SU-DHL-6 (cell line): ENCODE measurements at regions not wholly inside any gene's neighbourhood (a gene's known extent, or its start where the extent isn't known, plus 50 kb on each side); places are given as distances from the start of the nearest gene placed in this dataset.
"Not testable (repeated sequence)": the region's sequence is repeated elsewhere in the genome, so short reads cannot be mapped to it uniquely, and the experiment has no call there.

Experiments used
- H2AFZ ChIP-seq: fragments of 200-600 bp; sonication (generic); 2 replicates; pipeline ENCODE4 v1.6.1; 2014; ENCODE audit warnings: low read depth, mild to moderate bottlenecking, moderate library complexity, mixed read lengths, antibody characterized with exemption, low read length; ENCODE audit not compliant: severe bottlenecking
- H3F3A ChIP-seq: fragments of 200-600 bp; shearing (Covaris generic); 2 replicates; pipeline ENCODE4 v1.6.0; 2016; ENCODE audit warnings: antibody characterized with exemption, mild to moderate bottlenecking; ENCODE audit not compliant: insufficient read depth
- H3K27ac ChIP-seq: fragments of 200-600 bp; sonication (generic); 2 replicates; pipeline ENCODE4 v1.5.1; 2016; ENCODE audit warnings: low read depth, mild to moderate bottlenecking, low read length, moderate library complexity, mixed read lengths
- H3K27me3 ChIP-seq: fragments of 200-600 bp; sonication (generic), shearing (Covaris generic); 2 replicates; pipeline ENCODE4 v1.6.0; 2014; ENCODE audit warnings: mild to moderate bottlenecking, low read length
- H3K36me3 ChIP-seq: fragments of 200-600 bp; sonication (generic); 2 replicates; pipeline ENCODE4 v1.6.1; 2014; ENCODE audit warnings: mild to moderate bottlenecking, low read length, mixed read lengths
- H3K4me2 ChIP-seq: fragments of 300-600, 200-600 bp; shearing (Covaris generic), sonication (generic); 2 replicates; pipeline ENCODE4 v1.6.0; 2014; ENCODE audit warnings: low read length, low read depth, mild to moderate bottlenecking; ENCODE audit not compliant: poor library complexity, severe bottlenecking
- H3K4me3 ChIP-seq: fragments of 200-600 bp; sonication (generic); 2 replicates; pipeline ENCODE4 v1.5.1; 2014; ENCODE audit warnings: antibody characterized with exemption, low read length, mild to moderate bottlenecking, mixed read lengths; ENCODE audit not compliant: insufficient read depth, poor library complexity, severe bottlenecking
- H3K79me2 ChIP-seq: fragments of 200-600 bp; sonication (generic); 2 replicates; pipeline ENCODE4 v1.6.1; 2014; ENCODE audit warnings: mild to moderate bottlenecking, low read length, moderate library complexity; ENCODE audit not compliant: insufficient read depth
- H3K9ac ChIP-seq: fragments of 200-600 bp; sonication (generic); 2 replicates; pipeline ENCODE4 v1.7.0; 2014; ENCODE audit warnings: mild to moderate bottlenecking, low read length
- H3K9me2 ChIP-seq: fragments of 200-600 bp; sonication (generic); replicated peaks from 2 replicates; pipeline ENCODE4 v1.6.1; 2014; ENCODE audit warnings: low read length; ENCODE audit not compliant: insufficient read depth
- H3K9me3 ChIP-seq: fragments of 200-600 bp; sonication (generic); 2 replicates; pipeline ENCODE4 v1.6.1; 2014; ENCODE audit warnings: low read length, mixed read lengths; ENCODE audit not compliant: insufficient read depth
- H4K20me1 ChIP-seq: fragments of 200-600 bp; sonication (generic); 2 replicates; pipeline ENCODE4 v1.6.1; 2014; ENCODE audit warnings: low read depth, mild to moderate bottlenecking, antibody characterized with exemption, low read length, moderate library complexity, mixed read lengths
- EZH2phosphoT487 ChIP-seq: fragments of 200-600 bp; sonication (generic), shearing (Covaris generic); conservative IDR thresholded peaks from 2 replicates; pipeline ENCODE4 v1.6.1; 2018; ENCODE audit warnings: mild to moderate bottlenecking, antibody characterized with exemption, low read length, moderate library complexity, mixed read lengths
- TF ChIP-seq, protein P1 (sequence below): fragments of 200-600 bp; sonication (generic); IDR thresholded peaks from one replicate; pipeline ENCODE4 v1.5.1; 2017; ENCODE audit warnings: antibody characterized with exemption, mild to moderate bottlenecking, low read length, moderate library complexity; ENCODE audit not compliant: insufficient read depth, poor library complexity, severe bottlenecking

DNA sequence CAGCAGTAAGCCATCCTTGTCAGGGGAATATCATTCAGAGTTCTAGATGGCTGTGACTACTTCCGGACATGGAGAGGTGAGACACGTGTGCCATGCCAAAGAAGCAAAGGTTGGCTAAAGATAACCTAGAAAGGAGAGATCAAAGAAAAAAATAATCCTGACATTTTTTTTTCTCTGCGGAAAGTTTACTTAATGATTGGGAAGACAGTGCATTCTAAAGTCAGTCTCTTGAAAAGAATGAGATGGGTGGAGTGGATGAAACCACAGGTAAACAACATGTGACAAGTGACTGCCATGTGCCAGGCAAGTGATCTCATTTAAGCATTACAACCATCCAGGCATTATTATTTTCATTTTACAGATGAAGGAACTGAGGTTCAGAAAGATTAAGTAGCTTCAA lies 436.6 kb downstream of the SOX2 start:
- Histone ChIP-seq H3K4me3 (no peak overlapping the region), H3K27ac (no peak overlapping the region), H4K20me1 (no peaks in the 10 kb centered on the region), H2AFZ (no peak overlapping the region), H3K9me3 (no peaks in the 10 kb centered on the region), H3K9me2 (no peaks in the 10 kb centered on the region), H3K9ac (no peak overlapping the region), H3F3A (no peaks in the 10 kb centered on the region), H3K36me3 (no peaks in the 10 kb centered on the region), H3K27me3 (no peaks in the 10 kb centered on the region), H3K79me2 (no peaks in the 10 kb centered on the region), H3K4me2 (no peak overlapping the region)
- TF ChIP-seq, protein P1, sequence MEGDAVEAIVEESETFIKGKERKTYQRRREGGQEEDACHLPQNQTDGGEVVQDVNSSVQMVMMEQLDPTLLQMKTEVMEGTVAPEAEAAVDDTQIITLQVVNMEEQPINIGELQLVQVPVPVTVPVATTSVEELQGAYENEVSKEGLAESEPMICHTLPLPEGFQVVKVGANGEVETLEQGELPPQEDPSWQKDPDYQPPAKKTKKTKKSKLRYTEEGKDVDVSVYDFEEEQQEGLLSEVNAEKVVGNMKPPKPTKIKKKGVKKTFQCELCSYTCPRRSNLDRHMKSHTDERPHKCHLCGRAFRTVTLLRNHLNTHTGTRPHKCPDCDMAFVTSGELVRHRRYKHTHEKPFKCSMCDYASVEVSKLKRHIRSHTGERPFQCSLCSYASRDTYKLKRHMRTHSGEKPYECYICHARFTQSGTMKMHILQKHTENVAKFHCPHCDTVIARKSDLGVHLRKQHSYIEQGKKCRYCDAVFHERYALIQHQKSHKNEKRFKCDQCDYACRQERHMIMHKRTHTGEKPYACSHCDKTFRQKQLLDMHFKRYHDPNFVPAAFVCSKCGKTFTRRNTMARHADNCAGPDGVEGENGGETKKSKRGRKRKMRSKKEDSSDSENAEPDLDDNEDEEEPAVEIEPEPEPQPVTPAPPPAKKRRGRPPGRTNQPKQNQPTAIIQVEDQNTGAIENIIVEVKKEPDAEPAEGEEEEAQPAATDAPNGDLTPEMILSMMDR, result no peak
- TF ChIP-seq EZH2phosphoT487, result no peak

DNA sequence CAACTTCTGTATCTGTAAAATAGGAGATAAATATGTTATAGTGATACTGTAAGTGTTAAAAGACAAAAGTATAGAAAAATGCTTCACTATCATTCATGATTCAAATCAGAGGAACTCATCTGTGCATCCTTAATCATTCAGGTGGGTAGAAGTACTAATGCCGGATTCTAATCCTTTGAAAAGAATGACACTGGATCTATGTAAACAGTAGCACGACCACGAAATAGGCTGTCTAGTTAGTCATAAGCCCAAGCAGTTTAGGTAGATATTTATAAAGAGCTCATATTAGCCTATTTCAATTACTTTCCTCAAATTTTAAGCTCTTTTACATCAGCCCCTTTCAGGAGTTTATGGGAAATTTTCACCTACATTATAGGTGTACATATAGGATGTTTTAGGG lies 437.9 kb downstream of the SOX2 start:
- no peaks in the 10 kb centered on the region for H3K9me2 ChIP-seq
- H3K9ac ChIP-seq, result no peak overlapping the region
- no peaks in the 10 kb centered on the region for H3F3A ChIP-seq
- TF ChIP-seq, protein P1, result no peak
- no peak for TF ChIP-seq EZH2phosphoT487
- H4K20me1 ChIP-seq, result no peaks in the 10 kb centered on the region
- no peak overlapping the region for H2AFZ ChIP-seq
- H3K27ac ChIP-seq, result no peak overlapping the region
- H3K27me3 ChIP-seq, result no peaks in the 10 kb centered on the region
- no peaks in the 10 kb centered on the region for H3K79me2 ChIP-seq
- no peaks in the 10 kb centered on the region for H3K36me3 ChIP-seq
- no peak overlapping the region for H3K4me3 ChIP-seq
- no peaks in the 10 kb centered on the region for H3K9me3 ChIP-seq
- no peak overlapping the region for H3K4me2 ChIP-seq

DNA sequence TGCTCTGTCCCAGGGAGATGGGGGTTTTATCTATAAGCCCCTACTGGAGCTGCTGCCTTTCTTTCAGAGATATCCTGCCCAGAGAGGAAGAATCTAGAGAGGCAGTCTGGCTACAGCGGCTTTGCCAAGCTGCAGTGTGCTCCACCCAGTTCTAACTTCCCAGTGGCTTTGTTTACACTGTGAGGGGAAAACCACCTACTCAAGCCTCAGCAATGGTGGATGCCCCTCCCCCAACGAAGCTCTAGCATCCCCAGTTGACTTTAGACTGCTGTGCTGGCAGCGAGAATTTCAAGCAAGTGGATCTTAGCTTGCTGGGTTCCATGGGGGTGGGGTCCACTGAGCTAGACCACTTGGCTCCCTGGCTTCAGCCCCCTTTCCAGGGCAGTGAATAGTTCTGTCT lies 444.6 kb downstream of the SOX2 start:
- not testable (repeated sequence) for H3K79me2 ChIP-seq, H3K9me2 ChIP-seq, H3K9ac ChIP-seq, H3F3A ChIP-seq, H3K27me3 ChIP-seq, H3K4me2 ChIP-seq, H4K20me1 ChIP-seq, H3K4me3 ChIP-seq, H3K9me3 ChIP-seq, H2AFZ ChIP-seq, H3K36me3 ChIP-seq, H3K27ac ChIP-seq

DNA sequence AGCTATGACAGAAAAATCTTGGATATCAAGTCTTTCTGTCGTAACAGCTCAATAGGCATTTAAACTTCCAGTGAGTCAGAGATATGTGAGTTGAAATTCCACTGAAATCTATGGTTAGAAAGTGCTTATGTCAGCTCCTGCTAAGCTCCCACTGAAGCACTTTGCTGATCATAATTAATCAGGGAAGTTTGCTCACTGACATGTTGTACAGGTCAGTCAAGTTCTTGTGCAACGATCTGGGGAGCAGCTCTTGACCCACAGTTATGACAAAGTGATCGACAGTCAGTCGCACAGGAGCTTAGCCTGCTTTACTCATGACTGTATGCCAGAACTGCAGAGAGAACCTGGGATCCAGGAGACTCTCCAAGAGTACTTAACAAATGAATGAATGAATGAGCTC lies 453.5 kb downstream of the SOX2 start:
- H2AFZ ChIP-seq, result no peak overlapping the region
- TF ChIP-seq, protein P1, result no peak
- no peak for TF ChIP-seq EZH2phosphoT487
- H3K9ac ChIP-seq, result no peak overlapping the region
- no peak overlapping the region for H3K27ac ChIP-seq
- H3F3A ChIP-seq, result no peaks in the 10 kb centered on the region
- no peaks in the 10 kb centered on the region for H3K9me3 ChIP-seq
- H3K9me2 ChIP-seq, result no peaks in the 10 kb centered on the region
- H4K20me1 ChIP-seq, result no peaks in the 10 kb centered on the region
- no peak overlapping the region for H3K4me3 ChIP-seq
- H3K36me3 ChIP-seq, result no peaks in the 10 kb centered on the region
- H3K79me2 ChIP-seq, result no peaks in the 10 kb centered on the region
- no peaks in the 10 kb centered on the region for H3K27me3 ChIP-seq
- H3K4me2 ChIP-seq, result no peak overlapping the region
